GM18507 (cell line): ENCODE measurements at regions not wholly inside any gene's neighbourhood (a gene's known extent, or its start where the extent isn't known, plus 50 kb on each side); places are given as distances from the start of the nearest gene placed in this dataset.

ENCODE experiments used
- DNase-seq: peaks from one replicate; pipeline ENCODE4 v3.0.0; 2011; ENCODE audit warnings: low read depth; ENCODE audit not compliant: insufficient read length; ENCODE audit errors: extremely low spot score
- FAIRE-seq: peaks from 2 replicates; lab custom pipeline; 2011; peaks lifted over from hg19 to GRCh38; lab: Jason Lieb, UNC

DNA sequence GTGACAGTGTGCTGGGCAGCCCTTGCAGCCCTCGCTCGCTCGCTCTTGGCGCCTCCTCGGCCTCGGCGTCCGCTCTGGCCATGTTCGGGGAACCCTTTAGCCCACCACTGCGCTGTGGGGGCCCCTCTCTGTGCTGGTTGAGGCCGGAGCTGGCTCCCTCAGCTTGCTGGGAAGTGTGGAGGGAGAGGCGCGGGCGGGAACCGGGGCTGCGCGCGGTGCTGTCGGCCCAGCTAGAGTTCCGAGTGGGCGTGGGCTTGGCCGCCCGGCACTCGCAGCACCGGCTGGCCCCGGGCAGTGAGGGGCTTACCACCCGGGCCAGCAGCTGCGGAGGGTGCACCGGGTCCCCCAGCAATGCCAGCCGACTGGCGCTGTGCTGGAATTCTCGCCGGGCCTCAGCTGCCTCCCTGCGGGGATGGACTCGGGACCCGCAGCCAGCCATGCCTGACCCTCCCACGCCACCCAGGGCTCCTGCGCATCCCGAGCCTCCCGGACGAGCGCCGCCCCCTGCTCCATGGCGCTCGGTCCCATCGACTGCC is 770.1 kb upstream of the GALNTL6 start:
- FAIRE-seq (no peak), DNase-seq (no peak)

DNA sequence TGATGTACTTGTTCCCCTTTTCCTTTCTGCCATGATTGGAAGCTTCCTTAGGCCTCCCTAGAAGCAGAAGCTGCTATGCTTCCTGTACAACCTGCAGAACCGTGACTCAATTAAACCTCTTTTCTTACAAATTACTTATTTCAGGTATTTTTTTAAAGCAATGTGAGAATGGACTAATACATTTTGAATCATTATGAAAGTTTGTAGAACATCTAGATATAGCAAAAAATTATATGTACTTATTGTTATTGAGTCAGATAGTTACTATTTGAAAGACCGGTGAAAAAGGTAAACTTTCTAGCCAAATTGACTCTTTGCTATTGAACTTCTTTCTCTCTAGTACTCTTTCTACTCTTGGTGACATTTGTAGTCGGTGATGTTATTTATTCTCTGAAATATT is 777.3 kb upstream of the GALNTL6 start:
- FAIRE-seq: no peak

DNA sequence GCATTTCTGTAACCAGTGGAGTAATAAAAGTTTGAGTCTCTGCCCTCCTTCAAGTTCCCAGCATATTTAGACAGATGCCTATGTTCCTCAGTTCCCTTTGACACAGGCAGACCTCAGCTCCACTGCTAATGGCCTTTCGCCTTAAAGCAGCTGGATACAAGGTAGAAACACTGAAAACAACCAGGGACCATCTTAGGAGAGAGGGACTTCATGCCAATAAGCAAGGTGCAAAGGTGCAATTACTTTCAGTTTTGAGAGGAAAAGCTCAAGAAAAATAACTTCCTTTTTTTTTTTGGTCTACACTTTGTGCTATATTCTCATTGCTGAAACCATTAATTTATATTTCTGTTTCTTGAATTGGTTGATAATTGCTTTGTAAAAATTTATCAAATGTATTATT is 781.9 kb upstream of the GALNTL6 start:
- DNase-seq: no peak
- no peak for FAIRE-seq

More for the DNA sequence above, 777.3 kb upstream of the GALNTL6 start:
- no peak for DNase-seq

DNA sequence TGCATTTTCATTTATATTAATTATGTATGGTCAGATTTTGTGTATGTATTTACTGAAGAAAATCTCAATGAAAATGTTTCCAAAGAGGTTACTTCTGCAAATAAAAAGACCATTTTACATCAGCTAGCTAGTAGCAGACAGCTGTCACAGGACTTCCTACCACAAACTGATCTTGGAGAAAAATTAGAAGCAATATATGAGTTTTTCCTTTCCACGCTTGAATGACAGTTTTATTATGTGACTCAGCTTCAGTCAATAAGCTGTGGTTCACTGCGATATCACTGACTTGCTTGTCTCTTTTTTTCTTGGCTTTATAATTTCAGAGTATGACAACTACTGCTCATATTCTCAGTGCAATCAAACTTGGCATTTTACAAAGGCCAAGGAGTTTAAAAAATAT is 787.4 kb upstream of the GALNTL6 start:
- FAIRE-seq (no peak), DNase-seq (no peak)

DNA sequence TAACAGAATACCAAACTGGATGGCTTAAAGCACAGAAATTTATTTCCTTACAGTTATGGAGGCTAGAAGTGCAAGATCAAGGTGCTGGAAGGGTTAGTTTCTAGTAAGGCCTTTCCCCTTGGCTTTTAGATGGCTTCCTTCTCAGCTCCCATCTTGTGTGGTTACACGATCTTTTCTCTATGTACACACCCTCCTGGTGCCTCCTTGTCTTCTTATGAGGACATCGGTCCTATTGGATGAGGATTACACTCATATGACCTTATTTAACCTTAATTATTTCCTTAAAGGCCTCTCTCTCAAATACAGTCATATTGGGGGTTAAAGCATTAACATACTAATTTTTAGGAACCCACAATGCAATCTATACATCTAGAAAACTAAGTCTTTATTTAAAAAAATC is 787.9 kb upstream of the GALNTL6 start:
- no peak for FAIRE-seq
- no peak for DNase-seq

DNA sequence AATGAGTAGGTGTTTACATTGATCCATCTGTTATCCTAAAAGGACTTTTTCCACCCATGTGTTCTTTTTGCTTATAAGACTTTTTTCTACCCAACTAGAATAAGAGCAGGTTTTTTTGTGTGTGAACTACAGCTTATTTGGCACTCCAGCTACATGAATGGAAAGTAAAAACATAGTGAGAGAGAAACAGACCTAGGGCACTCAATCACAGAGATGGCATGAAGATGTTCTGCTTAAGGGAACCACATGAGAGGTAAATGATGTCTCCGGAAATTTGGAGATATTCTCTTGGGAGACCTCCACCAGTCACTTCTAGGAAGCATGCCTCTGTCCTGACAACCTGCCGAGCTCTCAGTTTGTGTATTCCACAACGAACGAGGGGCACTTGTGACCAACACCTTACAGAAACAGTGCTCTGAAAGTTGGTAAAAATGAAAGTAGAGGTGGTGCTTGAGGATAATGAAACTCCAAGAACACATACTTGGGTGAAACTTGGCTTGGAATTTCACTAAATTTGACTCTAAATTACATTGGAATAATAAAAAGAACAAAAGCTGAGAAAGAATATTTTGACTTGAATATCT is 788.4 kb upstream of the GALNTL6 start:
- FAIRE-seq (no peak), DNase-seq (no peak)

DNA sequence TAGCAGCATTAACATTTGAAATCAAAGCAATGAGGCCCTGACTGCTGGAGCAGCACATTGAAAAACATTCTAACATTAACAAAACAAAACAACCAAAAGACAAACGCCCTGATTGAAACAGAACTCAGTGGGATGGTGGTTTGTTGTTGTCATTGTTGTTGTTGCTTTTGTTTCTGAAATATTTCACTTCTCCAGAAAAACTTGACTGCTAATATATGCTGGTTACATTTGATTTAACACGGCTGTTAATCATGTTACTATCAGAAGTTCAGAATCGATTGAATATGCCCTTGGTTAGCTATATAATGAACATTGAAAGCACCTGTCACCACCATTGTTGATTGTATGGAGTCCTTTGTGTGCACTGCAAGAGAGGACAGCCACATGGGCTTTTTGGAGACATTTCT is 790.4 kb upstream of the GALNTL6 start:
- DNase-seq (no peak), FAIRE-seq (no peak)

DNA sequence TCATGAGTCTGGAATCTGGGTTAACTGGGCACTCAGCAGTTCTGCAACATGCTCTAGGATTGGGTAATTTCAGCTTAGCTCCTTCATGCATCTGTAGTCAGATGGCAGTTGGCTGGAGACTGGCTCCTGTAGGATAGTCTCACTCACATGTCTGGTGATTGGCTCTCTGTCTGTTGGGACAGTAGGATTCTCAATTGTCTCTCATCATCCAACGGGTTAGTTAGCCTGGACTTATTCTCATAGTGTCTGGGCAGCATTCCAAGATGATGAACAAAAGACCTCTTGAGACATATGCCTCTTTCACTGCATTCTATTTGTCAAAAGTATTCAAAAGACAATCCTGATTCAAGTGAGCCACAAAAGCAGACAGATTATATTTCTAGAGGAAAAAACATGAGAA is 795.6 kb upstream of the GALNTL6 start:
- no peak for FAIRE-seq
- no peak for DNase-seq

DNA sequence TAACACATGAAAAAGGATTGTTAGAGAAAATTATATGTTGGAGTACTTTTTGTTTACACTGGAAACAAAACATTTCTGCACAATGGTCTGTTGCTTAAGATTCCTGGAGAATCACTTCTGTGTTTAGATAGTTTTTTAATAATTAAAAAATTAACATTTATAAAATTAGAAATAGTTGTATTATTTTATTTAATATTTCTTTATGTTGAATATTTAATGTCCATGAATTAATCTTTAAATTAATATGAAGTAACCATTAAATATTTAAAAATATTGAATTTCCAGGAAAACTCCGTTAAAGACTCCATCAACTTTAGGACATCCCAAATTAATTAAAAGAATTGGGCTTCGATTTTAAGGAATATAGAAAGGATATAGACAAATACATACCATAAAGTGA is 797.1 kb upstream of the GALNTL6 start:
- no peak for FAIRE-seq

DNA sequence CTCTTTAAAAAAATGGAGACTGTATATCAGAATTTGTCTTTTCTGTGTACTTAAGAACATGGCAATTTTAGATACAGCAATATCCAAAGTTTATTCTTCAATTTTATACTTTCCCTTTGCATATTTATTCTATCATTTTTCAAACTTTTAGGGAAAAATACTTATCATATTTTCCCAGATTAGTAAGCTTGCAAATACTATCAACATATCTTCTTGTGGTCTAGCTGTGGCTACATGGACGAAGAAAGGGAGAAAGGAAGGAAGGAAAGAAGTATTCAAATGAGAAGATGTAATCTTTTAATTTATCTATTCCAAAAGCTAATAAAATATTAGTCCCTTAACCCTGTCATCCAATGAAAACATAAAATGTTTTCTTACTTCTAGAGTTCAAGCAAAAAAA is 797.8 kb upstream of the GALNTL6 start:
- no peak for FAIRE-seq

More for the DNA sequence above, 797.1 kb upstream of the GALNTL6 start:
- no peak for DNase-seq

DNA sequence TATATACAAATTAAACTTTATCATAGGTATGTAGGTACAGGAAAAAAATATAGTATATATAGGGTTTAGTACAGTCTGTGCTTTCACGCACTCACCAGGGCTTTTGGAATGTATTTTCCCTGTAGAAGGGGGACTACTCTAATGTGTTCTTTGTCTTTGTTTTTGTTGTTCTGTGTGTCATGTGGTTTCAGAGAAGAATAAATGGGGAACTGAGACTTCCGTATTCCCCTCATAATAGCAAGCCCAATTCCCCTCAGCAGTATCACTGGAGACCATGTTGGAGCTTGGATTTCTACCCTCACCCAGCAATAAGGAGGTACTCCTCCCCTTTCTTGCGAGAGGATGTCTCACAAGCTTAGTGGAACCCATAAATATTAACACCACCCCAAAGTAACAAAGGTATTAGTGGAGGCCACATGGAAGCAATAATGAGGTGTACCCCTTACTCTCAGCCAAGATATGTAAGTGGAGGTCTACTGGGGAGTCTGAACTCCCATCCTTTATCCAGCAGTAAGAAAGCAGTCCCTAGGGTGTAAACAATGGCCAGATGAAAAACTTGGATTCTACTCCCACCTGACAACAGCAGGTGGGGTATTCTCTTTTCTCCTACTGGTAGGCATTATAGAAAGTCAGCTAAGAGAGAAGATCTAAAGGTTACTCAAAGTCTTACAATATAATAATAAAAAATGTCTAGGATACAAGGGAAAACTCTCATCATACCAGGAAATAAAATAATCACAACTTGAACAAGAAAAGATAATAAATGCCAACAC is 805.4 kb upstream of the GALNTL6 start:
- DNase-seq (no peak), FAIRE-seq (no peak)

More for the DNA sequence above, 797.8 kb upstream of the GALNTL6 start:
- no peak for DNase-seq

DNA sequence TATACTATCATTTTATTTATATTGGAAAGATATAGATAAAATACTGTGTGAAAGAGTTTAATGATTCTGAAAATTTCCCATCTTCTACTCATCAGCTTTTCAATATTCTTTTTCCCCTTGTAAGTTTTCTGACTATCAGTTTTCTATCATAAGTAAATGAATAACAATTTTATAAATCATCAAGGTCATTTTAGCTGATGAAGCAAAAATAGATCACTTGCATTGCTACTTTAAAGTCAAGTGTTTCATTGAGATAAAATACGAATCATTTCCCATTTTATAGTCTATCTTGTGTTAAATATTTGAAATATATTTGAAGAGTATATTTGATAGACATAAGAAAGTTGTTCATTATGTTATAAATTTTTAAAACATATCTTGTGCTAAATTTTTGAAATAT is 811.0 kb upstream of the GALNTL6 start:
- no peak for DNase-seq
- FAIRE-seq: no peak

DNA sequence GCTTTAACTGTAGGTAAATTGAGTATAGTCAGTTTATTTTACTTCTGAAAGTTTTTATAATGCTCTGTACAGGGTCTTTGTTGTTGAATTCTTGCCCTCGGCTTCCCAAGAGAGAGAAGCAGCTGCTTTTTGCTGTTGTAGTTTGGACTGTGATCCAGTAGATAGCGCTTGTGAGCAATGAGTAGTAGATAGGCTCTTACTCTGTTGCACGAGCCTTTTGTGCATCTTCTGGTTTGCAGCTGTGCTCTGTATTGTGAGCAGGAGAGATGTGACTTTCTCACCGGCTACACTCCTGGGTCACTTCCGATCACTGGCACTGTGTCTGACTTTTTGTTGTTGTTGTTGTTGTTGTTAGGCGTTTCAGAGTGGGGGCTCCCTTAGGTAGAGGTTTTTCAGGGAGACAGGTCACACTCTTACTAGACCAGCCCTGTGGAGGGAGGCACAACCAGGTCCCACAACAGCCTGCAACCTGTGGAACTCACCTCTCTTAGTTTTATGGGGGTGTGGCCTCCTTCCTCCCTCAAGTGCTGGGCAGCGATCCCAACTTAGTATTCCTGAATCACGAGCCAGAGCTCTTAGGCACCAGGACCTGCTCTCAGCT is 822.1 kb upstream of the GALNTL6 start:
- FAIRE-seq: peak; percentile 64
- DNase-seq: no peak

DNA sequence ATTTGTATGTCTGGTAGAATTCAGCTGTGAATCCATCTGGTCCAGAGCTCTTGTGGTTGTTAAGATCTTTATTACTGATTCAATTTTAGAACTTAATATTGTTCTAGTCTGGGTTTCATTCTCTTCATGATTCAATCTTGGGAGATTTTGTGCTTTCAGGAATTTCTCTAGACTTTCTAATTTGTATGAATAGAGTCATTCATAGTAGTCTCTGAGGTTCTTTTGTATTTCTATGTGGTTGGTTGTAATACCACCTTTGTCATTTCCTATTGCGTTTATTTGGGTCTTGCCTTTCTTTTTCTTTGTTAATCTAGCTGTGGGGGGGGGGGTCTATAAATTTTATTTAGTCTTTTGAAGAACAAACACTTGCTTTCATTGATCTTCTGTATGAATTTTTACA is 824.8 kb upstream of the GALNTL6 start:
- no peak for FAIRE-seq

DNA sequence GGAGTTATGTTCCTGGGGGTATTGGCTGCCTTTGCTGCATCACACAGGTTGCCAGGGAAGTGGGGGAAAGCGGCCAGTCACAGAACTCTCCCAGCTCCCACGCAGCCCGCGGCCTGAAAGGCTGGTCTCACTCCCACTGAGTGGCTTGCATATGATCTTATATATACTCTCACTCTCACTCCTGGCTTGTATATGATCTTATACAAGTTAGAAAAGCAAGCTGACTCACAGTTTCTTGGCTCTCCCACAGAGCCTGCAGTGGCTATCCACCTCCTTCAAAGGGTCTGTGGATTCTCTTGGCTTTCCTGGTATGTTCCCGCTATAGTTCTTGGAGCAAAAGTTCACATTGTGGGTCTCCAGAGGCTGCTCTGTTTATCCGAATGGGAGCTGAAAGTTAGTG is 833.5 kb upstream of the GALNTL6 start:
- FAIRE-seq: no peak
- no peak for DNase-seq

More for the DNA sequence above, 824.8 kb upstream of the GALNTL6 start:
- no peak for DNase-seq

DNA sequence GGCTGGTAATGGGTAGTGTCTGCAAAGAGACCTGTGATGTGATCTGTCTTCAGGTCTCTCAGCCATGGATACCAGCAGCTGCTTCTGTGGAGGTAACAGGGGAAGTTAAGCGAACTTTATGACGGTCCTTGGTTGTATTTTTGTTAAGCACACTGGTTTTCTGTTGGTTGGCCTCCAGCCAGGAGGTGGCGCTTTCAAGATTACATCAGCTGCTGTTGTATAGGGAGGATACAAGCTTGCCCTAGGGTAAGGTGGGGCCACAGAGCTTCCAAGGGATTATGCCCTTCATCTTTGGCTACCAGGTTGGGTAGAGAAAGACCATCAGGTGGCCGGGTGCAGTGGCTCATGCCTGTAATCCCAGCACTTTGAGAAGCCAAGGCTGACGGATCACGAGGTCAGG is 834.2 kb upstream of the GALNTL6 start:
- DNase-seq (no peak), FAIRE-seq (no peak)

DNA sequence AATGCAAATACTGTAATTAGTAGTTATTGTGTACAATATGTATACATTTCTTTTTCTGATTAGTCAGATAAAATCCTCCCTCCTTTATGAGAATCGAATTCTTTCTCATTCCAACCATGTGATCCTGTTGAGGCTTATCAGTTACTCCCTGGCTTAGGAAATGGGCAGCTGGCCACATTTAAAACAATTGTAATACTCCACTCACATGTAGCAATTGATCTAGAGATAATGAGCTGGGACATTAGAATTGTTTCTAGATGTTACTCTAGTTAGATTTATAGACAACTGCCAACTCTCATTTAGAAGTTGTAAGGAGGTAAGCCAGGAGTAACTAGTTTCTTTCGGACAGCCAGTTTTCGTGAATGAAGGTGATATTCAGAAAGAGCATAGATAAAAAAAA is 859.3 kb upstream of the AADAT start:
- no peak for FAIRE-seq
- DNase-seq: no peak

DNA sequence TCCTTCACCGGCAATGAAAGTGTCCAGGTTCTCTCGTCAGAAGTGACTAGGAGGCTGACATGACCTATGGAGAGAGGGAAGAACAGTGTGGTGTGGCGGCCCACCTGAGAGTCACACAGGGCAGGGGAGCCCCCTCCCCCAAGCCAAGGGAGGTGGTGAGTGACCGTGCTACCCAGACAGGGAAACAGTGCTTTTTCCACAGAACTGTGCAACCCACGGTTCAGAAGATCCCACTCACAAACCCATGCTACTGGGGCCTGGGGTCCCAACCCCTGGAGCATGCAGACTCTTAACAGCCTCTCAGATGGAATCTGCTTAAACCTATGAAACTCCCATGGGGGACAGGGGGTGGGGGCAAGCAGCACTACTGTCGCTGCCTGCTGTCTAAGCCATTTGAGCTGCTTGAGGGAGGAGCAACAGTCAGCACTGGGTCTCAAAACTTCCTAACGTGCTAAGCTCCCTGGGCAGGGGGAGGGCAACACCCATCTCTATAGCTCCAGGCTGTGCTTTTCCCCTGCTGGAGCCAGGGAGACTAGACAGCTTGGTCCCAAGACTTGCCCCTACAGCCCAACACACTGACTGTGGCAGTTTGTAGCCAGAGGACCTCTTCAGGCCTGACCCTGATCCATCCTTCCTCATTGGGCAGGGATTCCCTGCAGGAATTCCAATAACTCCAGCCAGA is 850.4 kb upstream of the AADAT start:
- FAIRE-seq (no peak), DNase-seq (no peak)

DNA sequence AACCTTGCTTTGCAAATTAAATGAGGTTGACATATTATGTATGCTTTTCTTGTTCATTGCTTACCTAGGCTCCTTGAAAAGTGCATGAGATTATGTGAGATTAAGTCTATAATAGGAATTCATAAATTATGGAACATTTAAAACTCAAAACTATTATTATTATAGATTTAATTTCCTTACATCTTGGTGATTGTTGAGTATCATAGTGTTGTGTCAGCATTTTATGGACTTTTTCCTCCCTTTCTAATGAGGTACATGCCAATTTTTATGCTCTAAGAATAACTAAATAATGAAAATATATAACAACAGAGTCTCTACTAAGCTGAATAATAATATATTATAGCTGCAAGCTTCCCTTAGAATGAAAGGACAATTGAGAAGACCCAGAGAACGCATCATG is 848.8 kb upstream of the AADAT start:
- FAIRE-seq (no peak), DNase-seq (no peak)

DNA sequence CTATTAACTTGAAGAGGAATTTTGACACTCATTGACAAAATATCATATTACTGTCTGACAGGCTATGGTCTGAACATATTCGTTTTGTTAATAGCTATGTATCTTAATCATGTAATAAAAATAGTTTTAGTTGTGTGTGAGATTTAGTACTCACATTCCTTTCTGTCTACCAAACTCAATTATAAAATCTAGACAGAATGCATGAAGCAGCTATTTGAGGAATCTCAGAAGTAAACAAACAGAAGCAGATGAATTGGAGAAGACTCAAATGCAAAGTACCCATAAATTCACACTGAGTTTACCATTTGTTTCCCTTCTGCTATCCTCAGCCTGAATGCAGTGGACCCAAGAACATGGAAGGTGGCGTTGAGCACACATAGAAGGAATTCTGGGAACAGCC is 841.6 kb upstream of the AADAT start:
- DNase-seq: no peak
- no peak for FAIRE-seq
